ENCODE measurements at regions not wholly inside any gene's neighbourhood (a gene's known extent, or its start where the extent isn't known, plus 50 kb on each side); places are given as distances from the start of the nearest gene placed in this dataset.

GRCh38 chr11:33411751-33412150 lies 154.6 kb downstream of the HIPK3 start:
- TF ChIP-seq CTCF (IDR thresholded peaks at IDR 0.05) (no peak), POLR2A (IDR thresholded peaks at IDR 0.05) (no peak)

Data from testis (tissue), 2 donors.